ENCODE measurements at regions not wholly inside any gene's neighbourhood (a gene's known extent, or its start where the extent isn't known, plus 50 kb on each side); places are given as distances from the start of the nearest gene placed in this dataset.

DNA sequence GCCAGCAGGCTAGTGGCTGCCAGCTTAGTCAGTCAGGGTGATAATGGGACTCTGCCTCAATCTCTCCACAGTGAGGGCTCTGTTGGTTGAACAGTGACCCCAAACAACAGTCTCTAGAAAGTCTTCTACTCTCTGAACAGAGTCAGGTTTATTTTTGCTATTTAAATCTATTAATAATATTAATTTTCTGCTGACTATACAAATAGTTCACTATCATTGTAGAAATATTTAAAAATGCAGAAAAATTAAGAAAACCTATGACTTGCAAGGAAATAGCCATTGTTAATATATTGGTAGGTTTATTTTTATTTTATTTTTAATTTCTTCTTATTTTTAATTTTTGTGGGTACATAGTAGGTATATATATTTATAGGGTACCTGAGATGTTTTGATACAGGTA lies 67.9 kb upstream of the AADAT start:
- DNase-seq (ENCODE audit: low read depth in 4 of 4, low spot score in 3 of 4), result no peak

DNA sequence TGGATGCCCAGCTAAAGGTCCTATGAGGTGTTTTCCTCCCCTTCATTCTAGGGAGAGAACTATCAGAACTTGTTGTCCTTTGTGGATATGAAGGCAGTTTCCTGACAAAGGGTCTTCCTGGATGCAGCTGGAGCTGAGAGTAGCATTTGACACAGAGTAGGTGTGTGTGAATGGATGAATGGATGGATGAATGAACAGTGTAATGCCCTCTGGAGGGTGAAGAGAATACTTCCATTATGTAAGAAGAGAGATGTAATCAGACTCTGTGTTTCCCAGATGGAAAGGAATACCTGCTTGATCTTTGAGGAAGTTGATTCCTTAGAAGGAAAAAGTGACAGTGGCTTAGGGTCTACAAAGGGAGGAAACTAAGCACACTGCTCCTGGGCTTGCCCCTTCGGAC lies 55.4 kb upstream of the AADAT start:
- DNase-seq (ENCODE audit: low read depth in 4 of 4, low spot score in 3 of 4), result no peak

DNA sequence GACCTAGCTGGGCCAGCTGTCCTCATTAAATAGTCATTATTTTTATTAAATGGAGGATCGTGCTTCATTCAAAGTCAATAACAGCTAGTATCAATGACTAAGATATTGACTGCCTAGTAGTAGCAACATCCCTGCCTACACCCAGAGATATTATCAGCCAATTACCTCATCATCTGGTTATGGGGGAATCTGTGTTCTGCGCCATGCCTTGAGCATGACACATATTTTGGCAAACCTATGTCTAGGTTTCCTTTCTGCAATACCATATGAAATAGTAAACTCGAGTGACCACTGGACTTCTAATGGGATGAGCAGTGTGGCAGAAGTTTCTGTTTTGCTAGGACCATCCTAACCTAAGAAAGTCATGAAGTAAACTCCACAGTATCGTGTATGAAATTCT lies 50.0 kb upstream of the AADAT start:
- no peak for DNase-seq (ENCODE audit: low read depth in 4 of 4, low spot score in 3 of 4)
